ENCODE measurements at regions not wholly inside any gene's neighbourhood (a gene's known extent, or its start where the extent isn't known, plus 50 kb on each side); places are given as distances from the start of the nearest gene placed in this dataset.

DNA sequence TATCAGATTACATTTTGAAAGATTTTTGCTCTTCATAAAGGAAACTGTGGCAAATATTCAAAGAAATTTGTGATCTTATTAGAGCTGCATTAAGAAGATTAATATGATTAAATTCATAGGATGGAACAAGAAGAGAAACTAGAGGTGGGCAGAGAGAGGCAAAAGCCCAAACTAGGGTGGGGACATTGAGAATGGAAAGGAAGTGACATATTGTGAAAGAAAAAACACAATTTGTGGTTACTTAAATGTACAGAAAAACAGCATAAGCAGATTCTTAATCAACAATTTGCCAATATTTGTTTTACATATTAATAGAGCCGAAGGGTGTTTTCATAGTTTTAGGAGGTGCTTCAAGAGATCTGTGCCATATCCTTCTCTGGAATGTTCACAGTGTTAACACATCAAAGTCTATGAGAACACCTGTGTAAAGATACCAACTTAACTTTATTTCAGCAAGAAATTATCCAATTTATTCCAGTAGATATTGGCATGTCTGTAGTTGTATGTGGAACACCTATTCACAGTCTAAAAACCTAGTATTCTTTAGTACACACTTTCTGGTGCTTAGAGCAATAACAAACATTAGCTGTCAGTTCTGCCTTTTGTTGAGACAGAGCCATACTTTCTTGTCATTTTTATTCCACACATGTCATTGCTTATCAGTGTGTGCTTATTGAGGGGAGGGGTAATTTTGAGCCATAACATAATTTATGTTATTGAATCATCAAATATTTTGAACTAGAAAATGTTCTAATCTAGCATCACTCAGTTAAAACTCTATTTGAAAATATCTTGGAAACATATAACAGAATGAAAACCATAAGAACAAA lies 401.5 kb downstream of the PTPRC start (continued):
- TF ChIP-seq ATF5 (CRISPR knock-in tag; IDR thresholded peaks at IDR 0.05; ENCODE audit: low read depth) (no peak), ASH2L (IDR thresholded peaks at IDR 0.05; ENCODE audit: insufficient read length, low read depth, low read length) (no peak), ZNF20 (CRISPR knock-in tag; IDR thresholded peaks at IDR 0.05) (no peak), SMYD3 (CRISPR knock-in tag; IDR thresholded peaks at IDR 0.05) (no peak), ZNF577 (CRISPR knock-in tag; IDR thresholded peaks at IDR 0.05; ENCODE audit: borderline replicate concordance, low read depth) (no peak), ZNF552 (CRISPR knock-in tag; IDR thresholded peaks at IDR 0.05; ENCODE audit: borderline replicate concordance) (no peak), AKAP8 (CRISPR knock-in tag; IDR thresholded peaks at IDR 0.05) (no peak), PBX2 (CRISPR knock-in tag; IDR thresholded peaks at IDR 0.05) (no peak), ZNF878 (CRISPR knock-in tag; IDR thresholded peaks at IDR 0.05) (no peak), TFE3 (CRISPR knock-in tag; IDR thresholded peaks at IDR 0.05) (no peak), ZNF720 (CRISPR knock-in tag; IDR thresholded peaks at IDR 0.05) (no peak), KMT2A (CRISPR knock-in tag; IDR thresholded peaks at IDR 0.05) (no peak), TP53 (CRISPR knock-in tag; conservative IDR thresholded peaks at IDR 0.05) (no peak)
